Hepatocyte (in vitro differentiated cells): ENCODE measurements at regions not wholly inside any gene's neighbourhood (a gene's known extent, or its start where the extent isn't known, plus 50 kb on each side); places are given as distances from the start of the nearest gene placed in this dataset.

ENCODE experiments used
- DNase-seq: peaks from one replicate; pipeline ENCODE4 v3.0.0-alpha.2; 2016; ENCODE audit warnings: low spot score
- H2AFZ ChIP-seq: fragments of 200-600 bp; sonication (generic); 2 replicates; pipeline ENCODE4 v1.6.0; 2016; ENCODE audit warnings: antibody characterized with exemption, mild to moderate bottlenecking
- H3K27ac ChIP-seq: fragments of 200-600 bp; sonication (generic); 2 replicates; pipeline ENCODE4 v1.5.1; 2016; ENCODE audit warnings: mild to moderate bottlenecking
- H3K27me3 ChIP-seq: fragments of 200-600 bp; sonication (generic); 2 replicates; pipeline ENCODE4 v1.6.1; 2016
- H3K36me3 ChIP-seq: fragments of 200-600 bp; sonication (generic); replicated peaks from 2 replicates; pipeline ENCODE4 v1.5.1; 2016; ENCODE audit warnings: low read depth; ENCODE audit not compliant: insufficient read depth
- H3K4me1 ChIP-seq: fragments of 200-600 bp; sonication (generic); 2 replicates; pipeline ENCODE4 v1.5.1; 2016; ENCODE audit warnings: mild to moderate bottlenecking, moderate library complexity; ENCODE audit not compliant: insufficient read depth
- H3K4me2 ChIP-seq: fragments of 200-600 bp; sonication (generic); 2 replicates; pipeline ENCODE4 v1.6.0; 2016
- H3K4me3 ChIP-seq: fragments of 200-600 bp; sonication (generic); 2 replicates; pipeline ENCODE4 v1.5.1; 2016; ENCODE audit warnings: mild to moderate bottlenecking
- H3K79me2 ChIP-seq: fragments of 200-600 bp; sonication (generic); 2 replicates; pipeline ENCODE4 v1.6.0; 2017; ENCODE audit warnings: mild to moderate bottlenecking
- H3K9me2 ChIP-seq: fragments of 200-600 bp; sonication (generic); replicated peaks from 2 replicates; pipeline ENCODE4 v1.6.0; 2017; ENCODE audit warnings: mild to moderate bottlenecking; ENCODE audit not compliant: insufficient read depth
- H3K9me3 ChIP-seq: fragments of 200-600 bp; sonication (generic); 2 replicates; pipeline ENCODE4 v1.5.1; 2016; ENCODE audit warnings: low read depth, mild to moderate bottlenecking
- H4K20me1 ChIP-seq: fragments of 200-600 bp; sonication (generic); 2 replicates; pipeline ENCODE4 v1.6.0; 2016; ENCODE audit warnings: mild to moderate bottlenecking; ENCODE audit not compliant: insufficient read depth, poor library complexity, severe bottlenecking
- CTCF ChIP-seq: fragments of 200-600 bp; sonication (generic); IDR thresholded peaks from 2 replicates; pipeline ENCODE4 v1.5.1; 2016; ENCODE audit warnings: antibody characterized with exemption, mild to moderate bottlenecking; ENCODE audit not compliant: poor library complexity
- EZH2 ChIP-seq: fragments of 200-600 bp; sonication (generic); IDR thresholded peaks from 2 replicates; pipeline ENCODE4 v1.6.1; 2016; ENCODE audit warnings: antibody characterized with exemption, mild to moderate bottlenecking, borderline replicate concordance
- EZH2phosphoT487 ChIP-seq: fragments of 200-600 bp; sonication (generic); IDR thresholded peaks from one replicate; pipeline ENCODE4 v1.6.1; 2018; ENCODE audit warnings: antibody characterized with exemption, mild to moderate bottlenecking, low read depth, moderate library complexity; ENCODE audit not compliant: unreplicated experiment, severe bottlenecking
- WGBS: methylation state at CpG from one replicate; pipeline ENCODE4 v1.1.6; 2016; ENCODE audit warnings: low lambda C conversion rate; ENCODE audit errors: missing lambda C conversion rate; 5-methylcytosine and 5-hydroxymethylcytosine counted together

GRCh38 chr7:114100810-114101209, 182.0 kb upstream of the PPP1R3A start:
- Histone ChIP-seq H4K20me1 (no peaks in the 10 kb centered on the region), H3K4me3 (no peak overlapping the region), H3K27ac (peak overlapping the region; percentile 35), H3K9me3 (no peaks in the 10 kb centered on the region), H3K79me2 (peaks cover 7% of the 10 kb centered on the region), H2AFZ (no peak overlapping the region), H3K4me2 (no peak overlapping the region), H3K4me1 (peaks cover 9% of the 10 kb centered on the region), H3K27me3 (no peaks in the 10 kb centered on the region), H3K9me2 (no peaks in the 10 kb centered on the region), H3K36me3 (no peaks in the 10 kb centered on the region)
- DNase-seq, result peak; percentile 8
- no peak for TF ChIP-seq EZH2
- no peak for TF ChIP-seq CTCF
- TF ChIP-seq EZH2phosphoT487, result no peak

DNA sequence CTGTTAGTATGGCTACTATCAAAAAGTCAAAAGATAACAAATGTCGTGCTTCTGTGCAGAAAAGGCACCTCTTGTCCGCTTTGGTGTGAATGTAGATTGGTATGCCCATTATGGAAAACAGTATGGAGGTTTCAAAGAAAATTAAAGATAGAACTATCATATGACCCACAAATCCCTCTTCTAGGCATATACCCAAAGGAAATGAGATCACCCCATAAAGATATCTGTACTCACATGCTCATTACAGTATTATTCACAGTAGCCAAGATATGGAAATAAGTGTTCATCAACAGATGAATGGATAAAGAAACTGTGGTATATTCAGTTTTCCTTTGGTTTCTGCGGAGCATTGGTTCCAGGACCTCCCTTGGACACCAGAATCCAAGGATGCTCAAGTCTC, 180.5 kb upstream of the PPP1R3A start:
- no peak for DNase-seq
- Histone ChIP-seq H3K4me3 (no peak overlapping the region), H3K9me2 (no peaks in the 10 kb centered on the region), H4K20me1 (no peaks in the 10 kb centered on the region), H2AFZ (no peak overlapping the region), H3K4me1 (peaks cover 9% of the 10 kb centered on the region), H3K36me3 (no peaks in the 10 kb centered on the region), H3K27ac (no peak overlapping the region), H3K27me3 (no peaks in the 10 kb centered on the region), H3K79me2 (peaks cover 3% of the 10 kb centered on the region), H3K4me2 (no peak overlapping the region), H3K9me3 (no peaks in the 10 kb centered on the region)
- WGBS, result 97% methylated on average over 3 of the region's 3 CpGs
- TF ChIP-seq CTCF (no peak), EZH2 (no peak), EZH2phosphoT487 (no peak)

GRCh38 chr7:114095885-114096284, 177.1 kb upstream of the PPP1R3A start:
- WGBS, result 77% methylated on average over 4 of the region's 4 CpGs
- TF ChIP-seq EZH2phosphoT487 (no peak), EZH2 (no peak), CTCF (no peak)
- H3K4me3 ChIP-seq, result no peak overlapping the region

GRCh38 chr7:114088470-114088940, 169.7 kb upstream of the PPP1R3A start:
- Histone ChIP-seq H3K9me3 (no peaks in the 10 kb centered on the region), H3K4me2 (peak overlapping the region; percentile 92), H3K9me2 (no peaks in the 10 kb centered on the region), H3K4me1 (peaks cover 9% of the 10 kb centered on the region), H2AFZ (no peak overlapping the region), H4K20me1 (no peaks in the 10 kb centered on the region), H3K36me3 (no peaks in the 10 kb centered on the region), H3K27ac (peak overlapping the region; percentile 55), H3K79me2 (peaks cover 31% of the 10 kb centered on the region), H3K4me3 (peak overlapping the region; percentile 17), H3K27me3 (peaks cover 10% of the 10 kb centered on the region)
- no peak for DNase-seq
- WGBS, result 33% methylated on average over 2 of the region's 2 CpGs
- TF ChIP-seq CTCF (no peak), EZH2phosphoT487 (no peak)

More at GRCh38 chr7:114095885-114096284, 177.1 kb upstream of the PPP1R3A start:
- Histone ChIP-seq H3K4me1 (no peaks in the 10 kb centered on the region), H4K20me1 (no peaks in the 10 kb centered on the region), H3K36me3 (no peaks in the 10 kb centered on the region), H3K79me2 (peaks cover 27% of the 10 kb centered on the region), H3K4me2 (no peak overlapping the region), H2AFZ (no peak overlapping the region), H3K27ac (no peak overlapping the region), H3K9me2 (no peaks in the 10 kb centered on the region), H3K27me3 (no peaks in the 10 kb centered on the region), H3K9me3 (no peaks in the 10 kb centered on the region)
- no peak for DNase-seq
